ENCODE measurements at regions not wholly inside any gene's neighbourhood (a gene's known extent, or its start where the extent isn't known, plus 50 kb on each side); places are given as distances from the start of the nearest gene placed in this dataset.

GRCh38 chr7:108697254-108697653 lies 127.6 kb downstream of the DNAJB9 start:
- no peak for DNase-seq (ENCODE audit: low read depth)

- no peak for DNase-seq (ENCODE audit: low read depth)
Observed at GRCh38 chr7:108711611-108712010, 141.9 kb downstream of the DNAJB9 start.

- no peak for DNase-seq (ENCODE audit: low read depth)
Observed at GRCh38 chr7:108716783-108717182, 147.1 kb downstream of the DNAJB9 start.

GRCh38 chr7:108717781-108718180 lies 148.1 kb downstream of the DNAJB9 start:
- DNase-seq (ENCODE audit: low read depth) = no peak

DNA sequence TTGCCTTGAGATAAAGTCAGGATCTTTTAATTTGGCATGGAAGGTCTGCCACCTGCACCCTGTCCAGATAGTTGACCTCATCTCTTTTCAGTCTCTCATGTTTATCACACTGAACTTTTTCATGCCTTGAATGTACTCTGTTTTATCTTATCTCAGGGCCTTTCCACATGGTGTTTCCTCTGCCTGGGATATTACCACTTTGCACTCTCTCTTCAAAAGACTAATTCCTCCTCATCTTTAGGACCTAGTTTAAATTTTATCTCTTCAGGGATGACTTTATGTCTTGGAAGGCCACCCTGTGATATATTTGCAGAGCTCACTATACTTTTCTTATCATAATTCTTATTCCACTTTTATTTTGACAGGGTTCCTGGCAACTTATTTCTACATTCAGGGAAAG lies 150.0 kb downstream of the DNAJB9 start:
- DNase-seq (ENCODE audit: low read depth) = no peak

DNA sequence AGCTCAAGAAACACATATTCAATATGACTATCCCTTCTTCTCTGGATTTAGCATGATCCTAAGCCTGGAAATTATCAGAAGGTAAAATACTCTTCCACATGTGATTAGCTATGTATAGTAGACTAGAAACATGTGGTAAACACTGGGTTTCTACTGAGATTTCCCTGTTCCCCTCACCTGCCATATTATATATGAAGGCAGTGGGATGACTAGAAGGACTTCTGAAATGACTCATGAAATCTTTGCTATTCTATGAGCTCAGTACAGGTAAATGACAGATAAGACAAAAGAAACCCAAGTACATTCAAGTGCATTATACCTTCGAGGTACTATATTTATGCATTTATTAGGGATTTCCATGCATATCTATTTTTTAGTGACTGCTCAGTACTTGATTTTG lies 152.9 kb downstream of the DNAJB9 start:
- no peak for DNase-seq (ENCODE audit: low read depth)

DNA sequence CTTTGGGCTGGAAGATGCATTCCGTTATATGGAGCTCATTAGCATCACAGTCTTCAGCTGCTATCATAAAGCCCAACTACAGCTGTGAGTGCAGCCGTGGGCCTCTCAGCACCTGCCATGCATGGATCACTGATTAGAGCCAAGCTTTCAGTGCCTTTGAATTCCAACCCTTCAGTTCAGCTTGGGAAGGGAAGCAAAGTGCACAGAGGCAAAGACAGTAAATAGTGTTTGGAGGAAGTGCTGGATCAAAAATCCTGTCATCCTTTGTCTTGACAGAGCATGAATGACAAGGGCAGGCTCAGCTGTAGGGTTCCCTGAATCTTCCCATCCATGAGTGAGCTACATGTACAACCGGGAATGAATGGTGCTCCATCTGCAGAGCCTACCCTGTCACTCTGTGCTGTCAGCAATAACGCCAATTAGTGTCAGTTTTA lies 153.7 kb downstream of the DNAJB9 start:
- no peak for DNase-seq (ENCODE audit: low read depth)

GRCh38 chr7:108724251-108725100 lies 154.8 kb downstream of the DNAJB9 start:
- no peak for DNase-seq (ENCODE audit: low read depth)

- DNase-seq (ENCODE audit: low read depth) = no peak
Observed at GRCh38 chr7:108735814-108736213, 166.1 kb downstream of the DNAJB9 start.

- DNase-seq (ENCODE audit: low read depth) = no peak
Observed at GRCh38 chr7:108736221-108736891, 166.7 kb downstream of the DNAJB9 start.

DNA sequence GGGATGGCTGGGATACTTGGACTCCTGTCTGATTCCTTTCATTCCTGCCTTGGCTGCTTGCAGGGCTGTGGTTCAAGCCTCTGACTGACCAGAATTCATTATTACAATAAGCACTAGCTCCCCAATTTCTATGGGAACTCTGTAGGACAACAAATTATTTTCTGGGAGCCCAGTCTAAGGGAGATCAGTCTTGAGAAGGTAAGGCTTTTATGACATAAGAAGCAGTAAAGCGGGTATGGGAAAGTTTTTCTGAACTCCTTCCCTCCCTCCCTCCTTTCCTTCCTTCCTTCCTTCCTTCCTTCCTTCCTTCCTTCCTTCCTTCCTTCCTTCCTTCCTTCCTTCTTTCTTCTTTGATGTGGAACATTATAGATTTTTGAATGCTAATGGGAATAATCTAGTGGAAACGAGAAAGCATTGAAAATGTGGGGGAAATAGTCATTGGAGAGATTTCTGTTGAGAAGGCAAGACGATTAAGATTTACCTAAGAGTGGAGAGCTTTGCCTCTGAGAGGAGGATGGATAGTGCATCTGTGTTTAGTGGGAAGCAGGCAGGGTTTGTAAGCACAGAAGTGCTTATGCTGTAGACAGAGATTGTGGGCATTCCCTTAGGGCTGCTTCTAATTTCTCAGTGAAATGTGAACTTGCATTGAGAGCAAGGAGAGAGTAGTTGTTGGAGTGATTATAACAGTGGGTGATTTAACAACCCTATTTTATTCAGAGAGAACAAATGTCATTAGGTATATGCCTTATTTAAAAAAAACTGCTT lies 201.5 kb downstream of the DNAJB9 start:
- DNase-seq (ENCODE audit: low read depth) = no peak

GRCh38 chr7:108771853-108772252 lies 202.2 kb downstream of the DNAJB9 start:
- DNase-seq (ENCODE audit: low read depth) = no peak

DNA sequence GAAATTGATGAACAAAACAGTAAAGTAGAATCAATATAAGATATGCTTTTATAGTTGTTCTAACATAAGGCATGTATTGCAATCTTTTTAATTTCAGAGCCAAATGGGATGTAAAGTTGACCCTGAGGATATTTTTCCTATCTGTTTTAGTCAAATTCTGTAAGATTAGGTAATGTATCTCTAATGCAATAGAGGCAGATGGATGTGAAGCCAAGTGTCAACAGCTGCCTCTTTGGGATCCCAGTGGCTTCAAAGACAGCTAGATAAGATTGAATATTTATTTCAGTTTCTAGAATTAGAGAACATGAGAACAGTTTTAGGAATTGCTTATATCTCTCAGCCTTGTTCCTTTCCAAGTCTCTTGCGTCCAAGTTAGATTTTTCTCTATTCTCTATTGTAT lies 208.3 kb downstream of the DNAJB9 start:
- no peak for DNase-seq (ENCODE audit: low read depth)

GRCh38 chr7:108789451-108789850 lies 219.8 kb downstream of the DNAJB9 start:
- no peak for DNase-seq (ENCODE audit: low read depth)

DNA sequence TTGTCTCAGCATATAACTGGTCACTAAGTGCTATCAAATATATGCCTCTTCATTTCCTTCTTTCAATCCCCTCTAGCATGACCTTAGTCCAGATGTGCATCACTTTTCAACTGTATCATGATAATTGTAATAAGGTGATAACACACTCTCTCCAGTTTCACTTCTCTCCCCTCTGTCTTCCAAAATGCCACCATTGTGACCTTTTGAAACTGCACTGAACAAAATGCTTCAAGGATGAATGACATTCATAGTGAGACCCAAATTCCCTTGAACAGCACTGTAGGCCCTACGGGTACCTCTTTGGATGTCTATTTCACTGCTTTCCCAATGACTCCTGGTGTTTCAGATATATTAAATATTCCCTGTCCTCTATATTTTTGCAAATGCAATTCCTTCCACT lies 224.8 kb downstream of the DNAJB9 start:
- DNase-seq (ENCODE audit: low read depth) = no peak

DNA sequence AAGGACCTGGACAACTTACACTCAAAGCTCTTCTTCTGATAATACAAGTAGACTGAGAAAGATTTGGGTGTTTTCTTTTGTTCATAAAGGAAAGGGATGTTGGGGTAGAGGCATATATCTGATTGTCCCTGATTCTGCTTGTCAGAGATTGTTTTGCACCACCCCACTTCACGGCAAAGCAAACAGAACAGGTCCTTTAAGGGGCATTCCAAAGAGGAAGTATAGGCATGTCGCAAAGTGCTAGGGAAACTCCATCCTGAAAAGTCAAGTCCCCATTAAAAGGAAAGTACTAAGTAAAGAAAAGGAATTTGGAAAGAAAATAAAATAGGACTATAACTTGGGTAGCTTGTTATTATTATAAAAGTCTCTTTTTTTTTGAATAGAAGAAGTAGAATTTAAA lies 233.0 kb downstream of the DNAJB9 start:
- no peak for DNase-seq (ENCODE audit: low read depth)

DNA sequence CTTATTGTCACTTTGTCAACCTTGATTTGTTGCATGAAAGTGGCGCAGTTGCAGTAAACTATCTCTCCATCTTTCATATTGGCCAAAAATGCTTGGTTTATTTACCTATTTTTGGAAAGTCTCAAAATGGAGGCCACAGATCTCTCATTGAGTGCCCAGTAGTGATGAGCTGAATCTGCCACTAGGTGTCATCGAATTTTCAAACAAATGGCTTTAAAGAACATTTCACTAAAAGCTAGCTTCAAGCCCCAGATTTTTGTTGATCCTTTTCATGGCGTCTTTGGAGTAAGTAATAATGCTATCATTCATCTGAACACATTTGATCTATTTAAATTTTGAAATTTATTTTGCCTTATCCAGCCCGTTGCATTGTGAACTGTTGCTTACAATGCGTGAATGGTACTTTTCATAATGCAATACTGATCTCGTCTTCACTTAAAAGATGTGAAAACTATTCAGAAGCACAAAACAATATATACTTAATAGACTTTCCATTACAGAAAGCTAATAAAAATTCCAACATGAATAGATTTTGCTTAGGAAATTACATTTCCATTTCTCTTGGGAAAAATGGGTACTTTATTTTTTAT lies 236.2 kb downstream of the DNAJB9 start:
- no peak for DNase-seq (ENCODE audit: low read depth)

DNA sequence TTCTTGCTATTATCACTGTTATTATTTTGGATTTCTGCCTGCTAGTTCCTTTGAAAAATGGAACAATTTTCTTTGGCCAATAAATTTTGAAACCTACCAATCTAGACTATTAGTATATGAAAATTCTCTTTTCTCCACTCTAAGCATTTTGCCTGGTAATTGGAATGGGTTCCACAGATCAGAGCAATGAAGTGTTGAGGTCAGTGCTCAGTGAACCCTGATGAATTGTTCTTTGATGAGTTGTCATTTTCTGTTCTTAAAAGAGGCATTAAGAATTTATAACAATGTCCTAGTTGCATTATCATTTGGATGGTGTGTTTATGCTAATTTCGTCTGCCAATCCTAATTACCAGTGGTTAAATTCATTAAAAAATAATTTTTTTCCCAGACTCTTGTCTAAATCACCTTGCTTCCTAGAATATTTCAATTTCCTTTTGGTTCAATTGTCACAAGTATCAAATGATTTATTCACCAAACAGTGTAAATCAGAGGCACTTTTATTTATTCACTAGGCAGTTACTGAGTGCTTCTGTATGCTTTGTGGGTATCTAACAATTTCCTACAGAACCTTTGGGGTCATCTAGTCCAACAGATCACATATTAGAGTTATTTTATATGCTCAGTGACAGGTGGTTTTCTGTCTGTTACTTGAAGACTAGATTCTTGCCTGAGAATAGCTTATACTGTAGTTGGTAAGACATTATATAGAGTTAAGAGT lies 239.0 kb downstream of the DNAJB9 start:
- DNase-seq (ENCODE audit: low read depth) = no peak

DNA sequence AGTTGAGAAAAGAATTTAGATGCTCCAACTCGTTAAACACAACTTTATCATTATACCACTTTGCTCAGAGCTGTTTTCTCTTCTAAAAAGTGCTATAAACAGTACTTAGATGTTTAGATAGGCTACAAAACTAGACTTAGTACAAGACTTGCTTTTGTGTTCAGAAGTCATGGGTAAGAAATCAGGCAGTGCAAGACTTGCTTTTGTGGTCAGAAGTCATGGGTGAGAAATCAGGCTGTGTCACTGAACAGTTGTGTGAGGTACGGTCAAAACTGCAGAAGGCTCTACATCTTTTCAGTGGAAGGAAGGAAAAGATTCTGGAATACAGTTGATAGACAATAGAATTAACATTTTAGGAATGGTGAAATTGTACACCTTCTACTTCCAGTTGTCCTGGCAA lies 239.7 kb downstream of the DNAJB9 start:
- DNase-seq (ENCODE audit: low read depth) = no peak

GRCh38 chr7:108810756-108811385 lies 241.2 kb downstream of the DNAJB9 start:
- no peak for DNase-seq (ENCODE audit: low read depth)
